ENCODE measurements at regions not wholly inside any gene's neighbourhood (a gene's known extent, or its start where the extent isn't known, plus 50 kb on each side); places are given as distances from the start of the nearest gene placed in this dataset.

GRCh38 chr6:163952005-163952404 is 537.5 kb downstream of the QKI start:
- H4K20me1 ChIP-seq (ENCODE audit: insufficient read depth), result no peaks in the 10 kb centered on the region
- H3K9ac ChIP-seq (ENCODE audit: low read length), result no peak overlapping the region
- no peaks in the 10 kb centered on the region for H3K9me2 ChIP-seq (ENCODE audit: insufficient read depth, low read length)
- no peaks in the 10 kb centered on the region for H3K79me2 ChIP-seq (replicated peaks; ENCODE audit: insufficient read depth, low read length)
- H3K36me3 ChIP-seq (ENCODE audit: insufficient read depth, low read length), result no peaks in the 10 kb centered on the region
- no peak overlapping the region for H3K27ac ChIP-seq (ENCODE audit: low read length)
- H3K4me3 ChIP-seq (ENCODE audit: low read length), result no peak overlapping the region
- no peak overlapping the region for H3K4me2 ChIP-seq (ENCODE audit: low read length)
- H3F3A ChIP-seq (ENCODE audit: insufficient read depth, low read length, poor library complexity, severe bottlenecking), result no peaks in the 10 kb centered on the region
- no peak overlapping the region for H2AFZ ChIP-seq (ENCODE audit: low read depth, low read length)
- TF ChIP-seq SMC3 (conservative IDR thresholded peaks at IDR 0.05; ENCODE audit: poor library complexity), result no peak
- TF ChIP-seq EZH2 (IDR thresholded peaks at IDR 0.05; ENCODE audit: borderline replicate concordance, insufficient read depth, low read length, poor library complexity, severe bottlenecking), result no peak
- TF ChIP-seq REST (IDR thresholded peaks at IDR 0.05; ENCODE audit: borderline replicate concordance), result no peak
- no peak for TF ChIP-seq POLR2AphosphoS5 (IDR thresholded peaks at IDR 0.05)
- no peak for TF ChIP-seq RAD21 (conservative IDR thresholded peaks at IDR 0.05)
- H3K9me3 ChIP-seq (ENCODE audit: low read length), result no peaks in the 10 kb centered on the region
- no peaks in the 10 kb centered on the region for H3K27me3 ChIP-seq (ENCODE audit: insufficient read depth, low read depth, low read length)

- Histone ChIP-seq H3F3A (ENCODE audit: insufficient read depth, low read length, poor library complexity, severe bottlenecking) (no peaks in the 10 kb centered on the region), H3K9me3 (ENCODE audit: low read length) (no peaks in the 10 kb centered on the region), H3K4me3 (ENCODE audit: low read length) (no peak overlapping the region), H3K27ac (ENCODE audit: low read length) (no peak overlapping the region), H3K9ac (ENCODE audit: low read length) (no peak overlapping the region), H2AFZ (ENCODE audit: low read depth, low read length) (no peak overlapping the region), H3K9me2 (ENCODE audit: insufficient read depth, low read length) (no peaks in the 10 kb centered on the region), H3K27me3 (ENCODE audit: insufficient read depth, low read depth, low read length) (no peaks in the 10 kb centered on the region), H3K79me2 (replicated peaks; ENCODE audit: insufficient read depth, low read length) (no peaks in the 10 kb centered on the region), H4K20me1 (ENCODE audit: insufficient read depth) (no peaks in the 10 kb centered on the region), H3K4me2 (ENCODE audit: low read length) (no peak overlapping the region), H3K36me3 (ENCODE audit: insufficient read depth, low read length) (no peaks in the 10 kb centered on the region)
- no peak for TF ChIP-seq EZH2 (IDR thresholded peaks at IDR 0.05; ENCODE audit: borderline replicate concordance, insufficient read depth, low read length, poor library complexity, severe bottlenecking)
- TF ChIP-seq POLR2AphosphoS5 (IDR thresholded peaks at IDR 0.05), result no peak
- no peak for TF ChIP-seq MXI1 (conservative IDR thresholded peaks at IDR 0.05; ENCODE audit: poor library complexity, severe bottlenecking)
- TF ChIP-seq RAD21 (conservative IDR thresholded peaks at IDR 0.05), result no peak
- no peak for TF ChIP-seq EP300 (conservative IDR thresholded peaks at IDR 0.05; ENCODE audit: poor library complexity, severe bottlenecking)
- no peak for TF ChIP-seq REST (IDR thresholded peaks at IDR 0.05; ENCODE audit: borderline replicate concordance)
- no peak for TF ChIP-seq SMC3 (conservative IDR thresholded peaks at IDR 0.05; ENCODE audit: poor library complexity)
- no peak for TF ChIP-seq CTCF (IDR thresholded peaks at IDR 0.05; ENCODE audit: poor library complexity, severe bottlenecking)
- TF ChIP-seq TAF1 (IDR thresholded peaks at IDR 0.05; ENCODE audit: low read depth), result no peak
These were observed 536.8 kb downstream of the QKI start for GRCh38 chr6:163951326-163951725.

Measured in neural cell (in vitro differentiated cells).